ENCODE measurements at regions not wholly inside any gene's neighbourhood (a gene's known extent, or its start where the extent isn't known, plus 50 kb on each side); places are given as distances from the start of the nearest gene placed in this dataset.

GRCh38 chr2:134103196-134103595, 150.7 kb upstream of the MGAT5 start:
- Histone ChIP-seq H3K18ac (ENCODE audit: extremely low read depth, low read length) (no peak overlapping the region), H3K23ac (ENCODE audit: insufficient read length) (no peak overlapping the region), H3K36me3 (ENCODE audit: control insufficient read depth in 2 of 4, insufficient read depth in 4 of 4, low read length in 3 of 4) (no peaks in the 10 kb centered on the region), H3K14ac (ENCODE audit: insufficient read length) (no peak overlapping the region), H2AFZ (ENCODE audit: low read length) (no peak overlapping the region), H3K79me1 (ENCODE audit: low read depth, low read length) (no peaks in the 10 kb centered on the region), H3K4me2 (ENCODE audit: insufficient read depth in 1 of 2, low read depth in 2 of 2, low read length in 2 of 2) (no peak overlapping the region), H3K4ac (replicated peaks; ENCODE audit: insufficient read length, low read depth, low read length) (no peak overlapping the region), H2BK20ac (ENCODE audit: low read length) (no peak overlapping the region), H4K5ac (ENCODE audit: insufficient read length, low read depth, low read length) (no peak overlapping the region), H3K9me3 (ENCODE audit: insufficient read depth in 2 of 2, low read depth in 1 of 2, low read length in 1 of 2) (no peaks in the 10 kb centered on the region), H4K91ac (replicated peaks; ENCODE audit: insufficient read length, low read length) (no peak overlapping the region), H4K8ac (ENCODE audit: extremely low read depth, insufficient read depth, low read length) (no peak overlapping the region), H3K56ac (replicated peaks; ENCODE audit: insufficient read length, low read depth, low read length) (no peak overlapping the region), H2BK15ac (ENCODE audit: low read length) (no peak overlapping the region), H4K20me1 (replicated peaks in 1 of 2; ENCODE audit: control insufficient read depth in 1 of 2, insufficient read depth in 2 of 2, low read length in 2 of 2) (no peaks in the 10 kb centered on the region), H3K4me1 (replicated peaks in 1 of 4; ENCODE audit: control insufficient read depth in 3 of 4, insufficient read depth in 4 of 4, low read length in 3 of 4) (peaks cover 0 to 5% (median 2%) of the 10 kb centered on the region in 4 experiments; a peak in 2 of 7 replicates), H3K79me2 (ENCODE audit: control insufficient read depth in 1 of 2, insufficient read depth in 2 of 2, low read length in 2 of 2) (no peaks in the 10 kb centered on the region), H3K23me2 (ENCODE audit: low read depth, low read length) (no peaks in the 10 kb centered on the region), H3K4me3 (ENCODE audit: extremely low read depth in 1 of 4, insufficient read depth in 2 of 4, low read depth in 3 of 4, low read length in 4 of 4) (no peak overlapping the region), H2BK5ac (ENCODE audit: low read depth, low read length) (no peak overlapping the region), H2BK120ac (replicated peaks; ENCODE audit: low read depth, low read length) (no peak overlapping the region), H3K9ac (replicated peaks in 1 of 4; ENCODE audit: extremely low read depth in 1 of 4, low read depth in 3 of 4, low read length in 3 of 4) (no peak overlapping the region), H2BK12ac (ENCODE audit: low read depth, low read length) (no peak overlapping the region), H3K27ac (ENCODE audit: low read depth, low read length) (no peak overlapping the region), H2AK5ac (ENCODE audit: low read depth, low read length) (no peak overlapping the region), H3K27me3 (replicated peaks in 1 of 4; ENCODE audit: control insufficient read depth in 3 of 4, extremely low read depth in 1 of 4, insufficient read depth in 3 of 4, low read length in 3 of 4) (no peaks in the 10 kb centered on the region)
- 94% methylated on average over 2 of the region's 2 CpGs; no CpG with 5 or more reads in 1 of the 2 experiments for WGBS, 2 experiments (ENCODE audit: extremely low coverage in 1 of 2, insufficient coverage in 1 of 2, insufficient read length in 1 of 2, insufficient replicate concordance in 2 of 2, low coverage in 1 of 2, low lambda C conversion rate in 2 of 2, missing lambda C conversion rate in 1 of 2)
- FAIRE-seq (no peak), DNase-seq (ENCODE audit: low read depth in 1 of 2, low spot score in 2 of 2) (no peak)
- ChIA-PET CTCF (ENCODE audit: partially characterized antibody) (interaction anchor here (0.7 to 1.1 kb wide), 3 partner anchors 17 to 20 kb away, joined by 3 to 6 read pairs (median 3); no protein-coding TSS in a partner anchor), POLR2A (ENCODE audit: partially characterized antibody) (no interaction called here)
- TF ChIP-seq RXRA (IDR thresholded peaks at IDR 0.05; ENCODE audit: insufficient read depth, low read depth, low read length): no peak
- no peak for TF ChIP-seq SIX5 (IDR thresholded peaks at IDR 0.05; ENCODE audit: low read depth, low read length)
- no peak for TF ChIP-seq POLR2A (IDR thresholded peaks at IDR 0.05; ENCODE audit: control extremely low read depth in 1 of 2, low read depth in 2 of 2, low read length in 2 of 2)
- TF ChIP-seq TCF12 (IDR thresholded peaks at IDR 0.05; ENCODE audit: low read depth, low read length): no peak
- no peak for TF ChIP-seq JUN (IDR thresholded peaks at IDR 0.05; ENCODE audit: low read depth, low read length)
- no peak for TF ChIP-seq EP300 (IDR thresholded peaks at IDR 0.05; ENCODE audit: borderline replicate concordance in 1 of 2, low read depth in 2 of 2, low read length in 2 of 2)
- no peak for TF ChIP-seq SRF (IDR thresholded peaks at IDR 0.05; ENCODE audit: low read depth, low read length)
- no peak for TF ChIP-seq PHF8 (conservative IDR thresholded peaks at IDR 0.05; ENCODE audit: low read depth, low read length)
- TF ChIP-seq RAD21 (IDR thresholded peaks at IDR 0.05 in 1 of 2, conservative IDR thresholded peaks at IDR 0.05 in 1 of 2; ENCODE audit: low read depth in 2 of 2, low read length in 2 of 2): no peak
- TF ChIP-seq GABPA (IDR thresholded peaks at IDR 0.05; ENCODE audit: borderline replicate concordance, insufficient read depth, low read length): no peak
- no peak for TF ChIP-seq RBBP5 (IDR thresholded peaks at IDR 0.05; ENCODE audit: borderline replicate concordance, low read depth, low read length)
- TF ChIP-seq TBP (IDR thresholded peaks at IDR 0.05; ENCODE audit: low read depth, low read length): no peak

All from H1 (cell line).